HCT116 (cell line): ENCODE measurements at regions not wholly inside any gene's neighbourhood (a gene's known extent, or its start where the extent isn't known, plus 50 kb on each side); places are given as distances from the start of the nearest gene placed in this dataset.

ENCODE experiments used
- CBX3 ChIP-seq: IDR thresholded peaks from 2 replicates; pipeline ENCODE4 v1.6.1; 2012; ENCODE audit warnings: low read depth
- CTCF ChIP-seq, 3 experiments: fragments of 200-600 bp in 1 of 3; sonication (generic) in 1 of 3; IDR thresholded peaks in 2 of 3; conservative IDR thresholded peaks in 1 of 3; 2 replicates each; pipeline ENCODE4 v1.5.1; 2012 to 2017; ENCODE audit warnings: low read depth in 2 of 3, low read length in 2 of 3, antibody characterized with exemption in 1 of 3, borderline replicate concordance in 1 of 3, control low read depth in 1 of 3, mild to moderate bottlenecking in 1 of 3, mixed read lengths in 1 of 3, mixed run types in 1 of 3, moderate library complexity in 1 of 3; ENCODE audit not compliant: insufficient read depth in 1 of 3
- ELF1 ChIP-seq: IDR thresholded peaks from 2 replicates; pipeline ENCODE4 v1.6.1; 2012; ENCODE audit warnings: low read depth, borderline replicate concordance
- EZH2 ChIP-seq: fragments of 200-600 bp; sonication (generic); IDR thresholded peaks from 2 replicates; pipeline ENCODE4 v1.6.1; 2017; ENCODE audit warnings: antibody characterized with exemption, mixed run types
- EZH2phosphoT487 ChIP-seq: fragments of 200-600 bp; IDR thresholded peaks from 2 replicates; pipeline ENCODE4 v1.6.1; 2018; ENCODE audit warnings: antibody characterized with exemption, borderline replicate concordance
- JUND ChIP-seq: IDR thresholded peaks from 2 replicates; pipeline ENCODE4 v1.6.1; 2012
- MAX ChIP-seq: IDR thresholded peaks from 2 replicates; pipeline ENCODE4 v1.6.1; 2012
- POLR2A ChIP-seq: IDR thresholded peaks from 2 replicates; pipeline ENCODE4 v1.7.0; 2011; ENCODE audit warnings: borderline replicate concordance; ENCODE audit not compliant: insufficient read depth, insufficient read length; ENCODE audit errors: extremely low read depth
- POLR2AphosphoS5 ChIP-seq: IDR thresholded peaks from 2 replicates; pipeline ENCODE4 v1.6.1; 2011; ENCODE audit warnings: mild to moderate bottlenecking, low read depth, low read length, moderate library complexity
- RAD21 ChIP-seq: IDR thresholded peaks from 2 replicates; pipeline ENCODE4 v1.6.1; 2012; ENCODE audit warnings: low read depth, mild to moderate bottlenecking
- SIN3A ChIP-seq: IDR thresholded peaks from 2 replicates; pipeline ENCODE4 v1.6.1; 2012; ENCODE audit warnings: low read depth
- SRF ChIP-seq: IDR thresholded peaks from 2 replicates; pipeline ENCODE4 v1.6.1; 2012; ENCODE audit warnings: low read depth
- YY1 ChIP-seq: IDR thresholded peaks from 2 replicates; pipeline ENCODE4 v1.6.1; 2011; ENCODE audit warnings: low read length, low read depth, moderate library complexity, mild to moderate bottlenecking; ENCODE audit not compliant: insufficient replicate concordance; ENCODE audit errors: extremely low read depth
- ZNF274 ChIP-seq: fragments of 200-500 bp; sonication (Bioruptor generic); IDR thresholded peaks from 2 replicates; pipeline ENCODE4 v1.6.1; 2014; ENCODE audit warnings: mild to moderate bottlenecking, low read depth, low read length, inconsistent platforms

GRCh38 chr14:103255555-103255954 is 78.5 kb upstream of the EIF5 start:
- TF ChIP-seq CTCF (IDR thresholded peaks at IDR 0.05 in 2 of 3, conservative IDR thresholded peaks at IDR 0.05 in 1 of 3; ENCODE audit: borderline replicate concordance in 1 of 3, insufficient read depth in 1 of 3, low read depth in 2 of 3, low read length in 2 of 3): no peak
- TF ChIP-seq CBX3: no peak
- no peak for TF ChIP-seq ZNF274
- no peak for TF ChIP-seq POLR2A
- no peak for TF ChIP-seq EZH2
- no peak for TF ChIP-seq EZH2phosphoT487
- TF ChIP-seq ELF1: no peak
- no peak for TF ChIP-seq POLR2AphosphoS5
- no peak for TF ChIP-seq SIN3A
- no peak for TF ChIP-seq SRF
- no peak for TF ChIP-seq RAD21
- TF ChIP-seq YY1: no peak
- no peak for TF ChIP-seq MAX
- no peak for TF ChIP-seq JUND
